HL-60 (cell line): ENCODE measurements at regions not wholly inside any gene's neighbourhood (a gene's known extent, or its start where the extent isn't known, plus 50 kb on each side); places are given as distances from the start of the nearest gene placed in this dataset.

ENCODE experiments used
- DNase-seq, 2 experiments: peaks; one replicate each; pipeline ENCODE4 v3.0.0-alpha.2; 2010 to 2020; ENCODE audit warnings: low read depth in 1 of 2, low spot score in 1 of 2
- H3K27ac ChIP-seq: fragments of 250-450 bp; sonication (Bioruptor Pico); replicated peaks from 2 replicates; pipeline ENCODE4 v1.5.1; 2020; ENCODE audit warnings: mild to moderate bottlenecking, moderate library complexity
- H3K27me3 ChIP-seq: fragments of 250-450 bp; sonication (Bioruptor Pico); 2 replicates; pipeline ENCODE4 v1.5.1; 2021; ENCODE audit warnings: mild to moderate bottlenecking, moderate library complexity; ENCODE audit not compliant: insufficient read depth, poor library complexity, severe bottlenecking
- H3K4me3 ChIP-seq: replicated peaks from 2 replicates; pipeline ENCODE4 v1.5.1; 2011; ENCODE audit warnings: mild to moderate bottlenecking, control low read depth, low read length; ENCODE audit not compliant: insufficient read depth
- GABPA ChIP-seq: IDR thresholded peaks from 2 replicates; pipeline ENCODE4 v1.6.1; 2012; ENCODE audit warnings: low read depth
- POLR2AphosphoS5 ChIP-seq: IDR thresholded peaks from 2 replicates; pipeline ENCODE4 v1.6.1; 2012; ENCODE audit warnings: low read depth
- SPI1 ChIP-seq: IDR thresholded peaks from 2 replicates; pipeline ENCODE4 v1.6.1; 2012; ENCODE audit warnings: low read depth, mild to moderate bottlenecking, borderline replicate concordance
- TF ChIP-seq, protein P1 (sequence below): IDR thresholded peaks from one replicate; pipeline ENCODE4 v1.5.1; 2011; ENCODE audit warnings: low read length, control low read depth, inconsistent platforms; ENCODE audit not compliant: insufficient read depth
- TF ChIP-seq, protein P2 (sequence below): IDR thresholded peaks from 2 replicates; pipeline ENCODE4 v1.6.1; 2012; ENCODE audit warnings: low read depth; ENCODE audit not compliant: insufficient replicate concordance

DNA sequence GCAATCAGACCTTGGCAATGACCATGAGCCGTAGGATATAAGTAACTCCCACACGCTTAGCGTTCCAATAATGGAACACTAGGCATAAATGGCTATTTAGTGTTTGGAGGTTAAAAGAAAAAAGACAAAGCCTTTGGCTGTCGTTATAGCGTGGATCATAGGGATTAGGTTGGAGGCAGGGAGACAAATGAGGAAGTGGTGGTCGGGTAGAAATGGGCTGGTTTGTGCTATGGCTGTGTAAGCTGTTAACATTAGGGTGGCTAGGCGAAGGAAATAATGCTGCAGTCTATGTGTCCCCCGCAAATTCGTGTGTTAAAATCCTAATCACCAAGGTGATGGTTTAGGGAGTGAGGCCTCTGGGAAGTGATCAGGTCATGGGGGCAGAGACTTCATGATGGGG is 120.4 kb upstream of the IRX6 start:
- peak in 1 of 2 experiments; percentile 24 for DNase-seq
- no peaks in the 10 kb centered on the region for H3K27me3 ChIP-seq
- TF ChIP-seq, protein P1, sequence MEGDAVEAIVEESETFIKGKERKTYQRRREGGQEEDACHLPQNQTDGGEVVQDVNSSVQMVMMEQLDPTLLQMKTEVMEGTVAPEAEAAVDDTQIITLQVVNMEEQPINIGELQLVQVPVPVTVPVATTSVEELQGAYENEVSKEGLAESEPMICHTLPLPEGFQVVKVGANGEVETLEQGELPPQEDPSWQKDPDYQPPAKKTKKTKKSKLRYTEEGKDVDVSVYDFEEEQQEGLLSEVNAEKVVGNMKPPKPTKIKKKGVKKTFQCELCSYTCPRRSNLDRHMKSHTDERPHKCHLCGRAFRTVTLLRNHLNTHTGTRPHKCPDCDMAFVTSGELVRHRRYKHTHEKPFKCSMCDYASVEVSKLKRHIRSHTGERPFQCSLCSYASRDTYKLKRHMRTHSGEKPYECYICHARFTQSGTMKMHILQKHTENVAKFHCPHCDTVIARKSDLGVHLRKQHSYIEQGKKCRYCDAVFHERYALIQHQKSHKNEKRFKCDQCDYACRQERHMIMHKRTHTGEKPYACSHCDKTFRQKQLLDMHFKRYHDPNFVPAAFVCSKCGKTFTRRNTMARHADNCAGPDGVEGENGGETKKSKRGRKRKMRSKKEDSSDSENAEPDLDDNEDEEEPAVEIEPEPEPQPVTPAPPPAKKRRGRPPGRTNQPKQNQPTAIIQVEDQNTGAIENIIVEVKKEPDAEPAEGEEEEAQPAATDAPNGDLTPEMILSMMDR, result no peak
- TF ChIP-seq SPI1, result peak; percentile 94
- no peak overlapping the region for H3K27ac ChIP-seq
- no peak overlapping the region for H3K4me3 ChIP-seq

DNA sequence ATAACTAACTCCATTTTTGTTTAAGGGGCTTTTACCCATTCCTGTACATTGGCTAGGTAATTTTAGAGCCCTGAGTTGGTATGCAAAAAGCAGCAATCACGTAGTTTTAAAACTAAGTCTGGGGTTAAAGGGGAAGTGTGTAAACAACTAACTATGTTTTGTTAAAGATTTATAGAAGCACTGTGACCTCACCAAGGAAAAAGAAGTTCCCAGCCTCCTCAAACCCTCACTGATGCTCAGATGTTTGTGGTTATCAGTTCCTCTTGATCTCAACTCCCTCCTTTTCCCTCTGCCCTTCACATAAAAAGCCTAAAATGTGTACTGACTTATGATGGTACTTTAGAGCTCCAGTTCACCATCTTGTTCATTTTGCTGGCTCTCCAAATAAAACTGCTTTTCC is 119.9 kb upstream of the IRX6 start:
- TF ChIP-seq GABPA (no peak), SPI1 (peak; percentile 53; the same call in 1 of the 2 replicates)
- TF ChIP-seq, protein P2, sequence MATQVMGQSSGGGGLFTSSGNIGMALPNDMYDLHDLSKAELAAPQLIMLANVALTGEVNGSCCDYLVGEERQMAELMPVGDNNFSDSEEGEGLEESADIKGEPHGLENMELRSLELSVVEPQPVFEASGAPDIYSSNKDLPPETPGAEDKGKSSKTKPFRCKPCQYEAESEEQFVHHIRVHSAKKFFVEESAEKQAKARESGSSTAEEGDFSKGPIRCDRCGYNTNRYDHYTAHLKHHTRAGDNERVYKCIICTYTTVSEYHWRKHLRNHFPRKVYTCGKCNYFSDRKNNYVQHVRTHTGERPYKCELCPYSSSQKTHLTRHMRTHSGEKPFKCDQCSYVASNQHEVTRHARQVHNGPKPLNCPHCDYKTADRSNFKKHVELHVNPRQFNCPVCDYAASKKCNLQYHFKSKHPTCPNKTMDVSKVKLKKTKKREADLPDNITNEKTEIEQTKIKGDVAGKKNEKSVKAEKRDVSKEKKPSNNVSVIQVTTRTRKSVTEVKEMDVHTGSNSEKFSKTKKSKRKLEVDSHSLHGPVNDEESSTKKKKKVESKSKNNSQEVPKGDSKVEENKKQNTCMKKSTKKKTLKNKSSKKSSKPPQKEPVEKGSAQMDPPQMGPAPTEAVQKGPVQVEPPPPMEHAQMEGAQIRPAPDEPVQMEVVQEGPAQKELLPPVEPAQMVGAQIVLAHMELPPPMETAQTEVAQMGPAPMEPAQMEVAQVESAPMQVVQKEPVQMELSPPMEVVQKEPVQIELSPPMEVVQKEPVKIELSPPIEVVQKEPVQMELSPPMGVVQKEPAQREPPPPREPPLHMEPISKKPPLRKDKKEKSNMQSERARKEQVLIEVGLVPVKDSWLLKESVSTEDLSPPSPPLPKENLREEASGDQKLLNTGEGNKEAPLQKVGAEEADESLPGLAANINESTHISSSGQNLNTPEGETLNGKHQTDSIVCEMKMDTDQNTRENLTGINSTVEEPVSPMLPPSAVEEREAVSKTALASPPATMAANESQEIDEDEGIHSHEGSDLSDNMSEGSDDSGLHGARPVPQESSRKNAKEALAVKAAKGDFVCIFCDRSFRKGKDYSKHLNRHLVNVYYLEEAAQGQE, result no peak
- Histone ChIP-seq H3K4me3 (no peak overlapping the region), H3K27me3 (no peaks in the 10 kb centered on the region), H3K27ac (no peak overlapping the region)
- DNase-seq, result peak in 1 of 2 experiments; percentile 23

DNA sequence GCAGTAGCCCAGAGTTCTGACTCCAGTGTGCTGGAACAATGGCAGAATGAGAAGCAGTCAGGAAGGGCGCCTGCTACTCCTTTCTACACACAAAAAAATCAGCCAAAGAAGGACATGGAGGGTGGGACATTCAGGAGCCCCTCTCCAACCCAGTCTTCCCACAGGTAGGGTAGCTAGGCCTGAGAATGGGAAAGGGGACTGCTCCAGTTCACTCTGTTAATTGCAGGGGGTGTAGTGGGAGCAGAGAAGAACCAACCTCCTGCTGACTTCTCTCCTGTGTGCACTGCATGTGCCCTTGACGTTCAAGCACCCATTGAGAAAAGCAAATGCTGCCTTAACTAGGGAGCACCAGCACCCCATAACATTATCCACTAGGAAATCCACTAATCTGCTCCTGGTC is 119.1 kb upstream of the IRX6 start:
- no peaks in the 10 kb centered on the region for H3K27me3 ChIP-seq
- H3K4me3 ChIP-seq, result no peak overlapping the region
- TF ChIP-seq, protein P2, result no peak
- TF ChIP-seq, protein P1, result no peak
- TF ChIP-seq SPI1 (no peak), POLR2AphosphoS5 (no peak), GABPA (no peak)
- no peak overlapping the region for H3K27ac ChIP-seq
- DNase-seq, result no peak

DNA sequence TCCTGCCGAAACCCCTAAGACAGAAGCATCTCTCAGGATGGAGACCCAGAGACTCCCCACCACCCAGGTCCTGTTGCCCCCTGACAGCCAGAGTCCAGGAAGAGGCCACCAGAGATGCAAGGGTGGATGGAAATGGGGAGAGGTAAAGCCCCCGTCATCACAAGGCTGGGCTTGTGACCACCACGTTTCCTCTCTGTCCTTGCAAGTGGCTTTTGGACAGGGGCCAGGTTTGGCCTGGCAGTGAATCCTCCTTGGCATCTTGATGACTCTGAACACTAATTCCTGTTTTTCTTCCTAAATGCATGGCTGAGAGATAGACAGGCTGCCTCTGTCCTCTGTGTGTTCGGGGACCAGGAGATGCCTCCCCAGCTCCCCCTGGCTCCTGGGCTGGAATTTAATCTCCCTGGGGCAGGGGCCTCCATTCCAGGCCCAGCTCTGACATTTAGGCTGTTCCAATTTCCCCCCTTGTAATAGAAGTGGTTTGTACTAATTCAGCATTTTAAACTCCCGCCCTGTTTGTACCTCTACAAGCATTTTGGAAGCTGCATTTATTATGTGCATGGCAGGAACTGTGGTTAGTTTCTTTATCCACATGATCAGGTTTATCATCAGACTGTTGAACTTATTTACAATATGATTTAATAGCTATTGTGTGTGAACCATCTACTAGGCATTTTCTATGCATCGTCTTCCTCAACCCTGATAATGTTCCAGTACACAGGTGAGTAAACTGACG is 116.1 kb upstream of the IRX6 start:
- no peaks in the 10 kb centered on the region for H3K27me3 ChIP-seq
- DNase-seq, result no peak
- no peak overlapping the region for H3K4me3 ChIP-seq
- H3K27ac ChIP-seq, result no peak overlapping the region
- TF ChIP-seq, protein P2, result no peak
- TF ChIP-seq SPI1 (no peak), POLR2AphosphoS5 (no peak)
